ENCODE measurements at regions not wholly inside any gene's neighbourhood (a gene's known extent, or its start where the extent isn't known, plus 50 kb on each side); places are given as distances from the start of the nearest gene placed in this dataset.

DNA sequence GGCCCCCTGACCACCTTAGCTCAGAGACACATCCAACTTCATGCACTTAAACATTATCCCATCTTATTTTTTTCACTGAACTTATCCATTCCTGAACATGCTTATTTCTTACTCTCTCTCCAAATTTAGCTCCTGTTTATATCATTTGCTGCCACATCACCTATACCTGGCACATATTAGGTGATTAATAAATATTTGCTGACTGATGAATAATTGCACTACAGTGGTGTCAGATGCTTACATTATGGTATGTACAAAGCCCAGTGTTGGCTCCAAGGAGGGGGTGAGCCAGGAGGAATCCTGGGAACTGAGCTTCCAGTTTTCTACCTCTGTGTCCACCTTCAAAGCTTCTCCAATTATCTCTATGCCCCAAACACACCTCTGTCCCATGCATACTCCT, 124.0 kb upstream of the PMFBP1 start:
- H3K4me3 ChIP-seq (replicated peaks in 1 of 2; ENCODE audit: low read depth in 2 of 2, low read length in 2 of 2): no peak overlapping the region
- no peak for DNase-seq (ENCODE audit: low read depth in 2 of 2)
- TF ChIP-seq, protein P1, sequence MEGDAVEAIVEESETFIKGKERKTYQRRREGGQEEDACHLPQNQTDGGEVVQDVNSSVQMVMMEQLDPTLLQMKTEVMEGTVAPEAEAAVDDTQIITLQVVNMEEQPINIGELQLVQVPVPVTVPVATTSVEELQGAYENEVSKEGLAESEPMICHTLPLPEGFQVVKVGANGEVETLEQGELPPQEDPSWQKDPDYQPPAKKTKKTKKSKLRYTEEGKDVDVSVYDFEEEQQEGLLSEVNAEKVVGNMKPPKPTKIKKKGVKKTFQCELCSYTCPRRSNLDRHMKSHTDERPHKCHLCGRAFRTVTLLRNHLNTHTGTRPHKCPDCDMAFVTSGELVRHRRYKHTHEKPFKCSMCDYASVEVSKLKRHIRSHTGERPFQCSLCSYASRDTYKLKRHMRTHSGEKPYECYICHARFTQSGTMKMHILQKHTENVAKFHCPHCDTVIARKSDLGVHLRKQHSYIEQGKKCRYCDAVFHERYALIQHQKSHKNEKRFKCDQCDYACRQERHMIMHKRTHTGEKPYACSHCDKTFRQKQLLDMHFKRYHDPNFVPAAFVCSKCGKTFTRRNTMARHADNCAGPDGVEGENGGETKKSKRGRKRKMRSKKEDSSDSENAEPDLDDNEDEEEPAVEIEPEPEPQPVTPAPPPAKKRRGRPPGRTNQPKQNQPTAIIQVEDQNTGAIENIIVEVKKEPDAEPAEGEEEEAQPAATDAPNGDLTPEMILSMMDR (IDR thresholded peaks at IDR 0.05; ENCODE audit: low read depth, low read length): no peak

DNA sequence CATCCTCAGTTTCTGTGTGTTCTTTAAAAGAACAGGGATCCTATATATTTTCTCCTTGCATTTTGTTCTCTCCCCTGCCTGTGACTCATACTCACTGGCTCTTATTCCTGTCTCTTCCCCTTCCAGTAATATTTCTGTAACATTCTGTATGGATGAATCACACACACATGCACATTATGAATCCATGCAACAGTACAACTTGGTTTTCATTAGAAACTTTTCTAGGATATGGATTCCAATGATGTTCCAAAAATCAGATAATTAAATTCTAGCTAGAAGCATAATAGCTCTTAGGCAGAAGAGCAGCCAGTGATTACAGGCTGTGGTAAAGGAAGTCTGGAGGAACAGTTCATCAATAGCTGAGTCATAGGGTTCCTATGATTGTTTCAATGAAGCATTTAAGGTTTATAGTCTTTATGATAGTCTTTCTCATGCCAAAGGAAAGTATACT, 119.6 kb upstream of the PMFBP1 start:
- H3K4me3 ChIP-seq (replicated peaks in 1 of 2; ENCODE audit: low read depth in 2 of 2, low read length in 2 of 2): no peak overlapping the region
- TF ChIP-seq, protein P1 (IDR thresholded peaks at IDR 0.05; ENCODE audit: low read depth, low read length): no peak
- DNase-seq (ENCODE audit: low read depth in 2 of 2): peak; percentile 94 to 96

DNA sequence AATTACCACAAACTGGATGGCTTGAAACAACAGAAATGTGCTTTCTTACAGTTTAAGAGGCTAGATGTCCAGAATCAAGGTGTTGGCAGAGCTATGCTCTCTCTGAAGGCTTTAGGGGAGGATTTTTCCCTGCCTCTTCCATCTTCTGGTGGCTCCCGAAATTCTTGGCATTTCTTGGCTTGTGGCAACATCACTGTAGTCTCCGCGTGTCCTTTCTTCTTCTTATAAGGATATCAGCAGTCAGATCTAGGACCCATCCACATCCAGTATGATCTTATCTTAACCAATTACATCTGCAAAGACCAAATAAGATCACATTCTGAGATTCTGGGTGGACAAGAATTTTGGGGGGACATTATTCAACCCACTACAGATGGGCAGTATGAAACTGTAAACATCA, 119.2 kb upstream of the PMFBP1 start:
- TF ChIP-seq, protein P1 (IDR thresholded peaks at IDR 0.05; ENCODE audit: low read depth, low read length): no peak
- H3K4me3 ChIP-seq (replicated peaks in 1 of 2; ENCODE audit: low read depth in 2 of 2, low read length in 2 of 2): peak overlapping the region in 1 of 2 donors; percentile 1
- DNase-seq (ENCODE audit: low read depth in 2 of 2): peak; percentile 65 to 67

DNA sequence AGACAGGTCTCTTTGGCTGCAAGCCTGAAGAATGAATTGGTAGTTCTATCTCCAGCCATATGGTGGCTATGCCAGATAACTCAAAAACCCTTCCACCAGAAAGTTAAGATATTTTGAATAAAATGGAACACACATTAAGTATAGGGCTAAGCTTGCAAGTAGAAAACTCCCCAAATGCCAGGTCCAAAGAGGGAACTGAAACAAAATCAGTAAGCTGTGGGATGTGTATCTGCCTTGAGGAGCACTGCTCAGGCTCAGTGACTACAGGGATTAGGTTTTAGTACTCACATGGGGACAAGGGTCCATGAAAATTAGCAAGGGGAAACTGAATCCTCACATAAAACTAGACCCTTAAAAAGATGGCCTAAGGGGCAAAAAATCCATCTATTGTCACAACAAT, 115.7 kb upstream of the PMFBP1 start:
- TF ChIP-seq, protein P1 (IDR thresholded peaks at IDR 0.05; ENCODE audit: low read depth, low read length): no peak
- H3K4me3 ChIP-seq (replicated peaks in 1 of 2; ENCODE audit: low read depth in 2 of 2, low read length in 2 of 2): no peak overlapping the region
- DNase-seq (ENCODE audit: low read depth in 2 of 2): no peak

DNA sequence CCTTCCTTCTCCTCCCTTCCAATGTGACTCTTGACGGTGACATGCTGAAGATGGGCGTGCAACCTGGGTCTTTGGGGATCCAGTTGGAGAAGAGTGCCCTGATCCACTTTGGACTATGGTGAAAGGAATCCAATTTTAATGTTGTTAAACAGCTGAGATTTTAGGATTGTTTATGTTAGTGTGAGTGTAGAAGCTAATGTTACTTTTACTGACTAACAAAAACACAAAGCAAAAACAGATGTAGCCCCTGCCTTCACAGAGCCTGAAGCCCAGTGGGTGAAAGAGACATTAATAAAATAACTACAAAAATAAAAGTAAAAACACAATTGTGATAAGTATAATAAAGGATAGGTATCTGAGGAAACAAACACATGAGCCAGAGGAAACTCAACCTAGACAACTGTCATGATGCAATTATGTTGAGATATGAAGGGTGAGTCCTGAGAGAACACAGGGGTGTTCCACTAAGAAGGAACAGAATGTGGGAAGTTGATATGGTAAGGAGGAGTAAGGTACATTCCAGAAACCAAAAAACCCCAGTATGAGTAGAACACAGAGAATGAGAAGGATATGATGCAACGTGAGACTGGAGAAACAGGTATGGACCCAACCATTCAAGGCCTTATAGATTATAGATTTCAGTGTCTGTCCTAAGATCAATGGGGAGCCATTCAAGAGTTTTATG, 115.1 kb upstream of the PMFBP1 start:
- TF ChIP-seq, protein P1 (IDR thresholded peaks at IDR 0.05; ENCODE audit: low read depth, low read length): no peak
- peak in 1 of 2 donors; percentile 16 for DNase-seq (ENCODE audit: low read depth in 2 of 2)
- no peak overlapping the region for H3K4me3 ChIP-seq (replicated peaks in 1 of 2; ENCODE audit: low read depth in 2 of 2, low read length in 2 of 2)

DNA sequence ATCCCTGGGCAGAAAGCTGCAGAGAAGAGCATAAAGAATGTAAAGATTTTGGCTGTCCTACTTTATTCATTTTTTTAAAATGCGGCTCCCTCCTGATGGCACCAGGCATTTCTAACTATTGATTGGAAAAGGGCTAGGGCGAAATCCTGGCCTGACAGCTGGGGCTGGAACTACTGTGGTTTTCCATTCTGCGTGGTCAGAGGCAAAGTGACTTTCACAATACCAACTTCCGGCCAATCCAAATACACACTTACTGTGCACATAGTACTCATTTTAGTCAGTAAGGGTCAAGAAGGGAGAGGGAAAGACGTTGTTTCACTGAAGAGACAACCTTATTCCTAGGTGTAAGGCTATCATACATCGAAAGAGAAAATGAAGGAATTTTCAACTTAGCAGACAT, 113.8 kb upstream of the PMFBP1 start:
- TF ChIP-seq, protein P1 (IDR thresholded peaks at IDR 0.05; ENCODE audit: low read depth, low read length): no peak
- peak; percentile 26 to 69 for DNase-seq (ENCODE audit: low read depth in 2 of 2)
- no peak overlapping the region for H3K4me3 ChIP-seq (replicated peaks in 1 of 2; ENCODE audit: low read depth in 2 of 2, low read length in 2 of 2)

DNA sequence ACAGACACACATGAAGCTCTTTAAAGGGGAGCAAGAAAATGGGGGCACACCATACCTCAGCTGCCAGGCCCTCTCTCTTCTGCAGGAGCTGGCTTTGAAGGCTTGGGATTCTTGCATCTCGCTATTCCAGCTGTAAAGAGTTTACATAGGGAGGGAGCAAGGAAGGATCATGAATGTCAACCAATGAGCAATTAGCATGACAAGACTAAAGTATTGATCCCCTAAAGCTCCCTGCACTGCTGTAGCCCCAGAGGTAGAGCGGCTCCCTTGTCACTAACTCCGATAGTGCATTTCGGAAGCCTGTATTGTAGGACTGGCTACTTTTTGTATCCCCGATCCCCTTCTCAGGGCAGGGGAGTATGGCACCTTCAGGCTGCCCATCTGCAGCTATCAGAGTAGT, 113.4 kb upstream of the PMFBP1 start:
- no peak for DNase-seq (ENCODE audit: low read depth in 2 of 2)
- H3K4me3 ChIP-seq (replicated peaks in 1 of 2; ENCODE audit: low read depth in 2 of 2, low read length in 2 of 2): no peak overlapping the region
- TF ChIP-seq, protein P1 (IDR thresholded peaks at IDR 0.05; ENCODE audit: low read depth, low read length): no peak

Measured in cardiac fibroblast (primary cell).